ENCODE measurements at regions not wholly inside any gene's neighbourhood (a gene's known extent, or its start where the extent isn't known, plus 50 kb on each side); places are given as distances from the start of the nearest gene placed in this dataset.

DNA sequence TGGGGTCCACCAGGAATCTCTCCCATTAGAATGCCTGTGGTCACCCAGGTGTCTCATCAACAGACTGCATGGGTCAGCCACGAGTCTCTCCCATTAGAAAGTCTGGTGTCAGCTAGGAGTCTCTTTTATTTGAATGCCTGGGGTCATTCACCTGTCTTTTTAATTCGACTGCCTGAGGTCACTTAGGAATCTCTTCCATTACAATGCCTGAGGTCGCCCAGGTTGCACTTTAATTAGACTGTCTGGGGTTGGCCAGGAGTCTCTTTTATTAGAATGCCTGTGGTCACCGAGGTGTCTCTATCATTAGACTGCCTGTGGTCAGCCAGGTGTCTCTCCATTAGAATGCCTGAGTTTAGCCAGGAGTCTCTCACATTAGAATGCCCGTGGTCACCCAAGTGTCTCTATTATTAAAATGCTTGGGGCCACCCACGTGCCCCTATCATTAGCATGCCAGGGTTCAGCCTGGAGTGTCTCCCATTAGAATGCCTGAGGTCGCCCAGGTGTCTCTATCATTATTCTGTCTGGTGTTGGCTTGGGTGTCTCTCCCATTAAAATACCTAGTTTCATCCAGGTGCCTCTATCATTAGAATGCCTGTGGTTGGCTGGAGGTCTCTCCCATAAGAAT lies 1474.3 kb downstream of the UQCRFS1 start:
- no peak for DNase-seq (ENCODE audit: unreplicated experiment)
- Mint-ChIP-seq H3K4me3 (ENCODE audit: unreplicated experiment) (no peak overlapping the region), H3K36me3 (ENCODE audit: insufficient read depth, unreplicated experiment) (peaks cover 27% of the 10 kb centered on the region), H3K27me3 (ENCODE audit: insufficient read depth, unreplicated experiment) (no peaks in the 10 kb centered on the region), H3K4me1 (ENCODE audit: insufficient read depth, unreplicated experiment) (no peaks in the 10 kb centered on the region), H3K9me3 (ENCODE audit: unreplicated experiment) (peaks cover 9% of the 10 kb centered on the region), H3K27ac (ENCODE audit: low read depth, unreplicated experiment) (no peak overlapping the region)
- intact Hi-C loops (cut with micrococcal nuclease), result no loop called here
- ChIA-PET POLR2A (no interaction called here), CTCF (no interaction called here)
- BruUV-seq (replicated peaks), result no TSS peak
- TF ChIP-seq CTCF (IDR thresholded peaks at IDR 0.05; ENCODE audit: unreplicated experiment), result no peak

GRCh38 chr19:27736225-27736624 lies 1476.7 kb downstream of the UQCRFS1 start:
- TF ChIP-seq CTCF (IDR thresholded peaks at IDR 0.05; ENCODE audit: unreplicated experiment), result no peak
- Mint-ChIP-seq H3K9me3 (ENCODE audit: unreplicated experiment) (peaks cover 9% of the 10 kb centered on the region), H3K27ac (ENCODE audit: low read depth, unreplicated experiment) (no peak overlapping the region), H3K36me3 (ENCODE audit: insufficient read depth, unreplicated experiment) (peaks cover 37% of the 10 kb centered on the region), H3K4me1 (ENCODE audit: insufficient read depth, unreplicated experiment) (no peaks in the 10 kb centered on the region), H3K27me3 (ENCODE audit: insufficient read depth, unreplicated experiment) (no peaks in the 10 kb centered on the region), H3K4me3 (ENCODE audit: unreplicated experiment) (no peak overlapping the region)
- no peak for DNase-seq (ENCODE audit: unreplicated experiment)
- CTCF ChIA-PET, result no interaction called here
- BruUV-seq (replicated peaks), result no TSS peak
- POLR2A ChIA-PET, result no interaction called here
- intact Hi-C loops (cut with micrococcal nuclease), result no loop called here

DNA sequence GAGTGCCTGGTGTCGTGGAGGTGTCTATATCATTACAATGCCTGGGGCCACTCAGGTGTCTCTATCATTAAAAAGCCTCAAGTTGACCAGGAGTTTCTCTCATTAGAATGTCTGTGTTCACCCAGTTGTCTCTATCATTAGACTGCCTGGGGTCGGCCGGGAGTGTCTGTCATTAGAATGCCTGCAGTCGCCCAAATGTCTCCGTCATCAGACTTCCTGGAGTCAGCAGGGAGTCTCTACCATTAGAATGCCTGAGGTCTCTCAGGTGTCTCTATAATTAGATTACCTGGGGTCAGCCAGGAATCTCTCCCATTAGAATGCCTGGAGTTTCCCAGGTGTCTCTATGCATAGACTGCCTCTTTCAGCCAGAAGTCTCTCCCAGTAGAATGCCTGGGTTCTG lies 1477.6 kb downstream of the UQCRFS1 start:
- BruUV-seq (replicated peaks), result no TSS peak
- Mint-ChIP-seq H3K4me3 (ENCODE audit: unreplicated experiment) (no peak overlapping the region), H3K4me1 (ENCODE audit: insufficient read depth, unreplicated experiment) (no peaks in the 10 kb centered on the region), H3K27ac (ENCODE audit: low read depth, unreplicated experiment) (no peak overlapping the region), H3K27me3 (ENCODE audit: insufficient read depth, unreplicated experiment) (no peaks in the 10 kb centered on the region), H3K9me3 (ENCODE audit: unreplicated experiment) (peaks cover 9% of the 10 kb centered on the region), H3K36me3 (ENCODE audit: insufficient read depth, unreplicated experiment) (peaks cover 37% of the 10 kb centered on the region)
- CTCF ChIA-PET, result no interaction called here
- POLR2A ChIA-PET, result no interaction called here
- DNase-seq (ENCODE audit: unreplicated experiment), result no peak
- no peak for TF ChIP-seq CTCF (IDR thresholded peaks at IDR 0.05; ENCODE audit: unreplicated experiment)
- intact Hi-C loops (cut with micrococcal nuclease), result no loop called here

- Mint-ChIP-seq H3K36me3 (ENCODE audit: insufficient read depth, unreplicated experiment) (peaks cover 37% of the 10 kb centered on the region), H3K4me3 (ENCODE audit: unreplicated experiment) (no peak overlapping the region), H3K9me3 (ENCODE audit: unreplicated experiment) (peaks cover 6% of the 10 kb centered on the region), H3K27ac (ENCODE audit: low read depth, unreplicated experiment) (no peak overlapping the region), H3K27me3 (ENCODE audit: insufficient read depth, unreplicated experiment) (no peaks in the 10 kb centered on the region), H3K4me1 (ENCODE audit: insufficient read depth, unreplicated experiment) (no peaks in the 10 kb centered on the region)
- intact Hi-C loops (cut with micrococcal nuclease), result no loop called here
- no peak for DNase-seq (ENCODE audit: unreplicated experiment)
- TF ChIP-seq CTCF (IDR thresholded peaks at IDR 0.05; ENCODE audit: unreplicated experiment), result no peak
- BruUV-seq (replicated peaks), result no TSS peak
- CTCF ChIA-PET, result no interaction called here
- POLR2A ChIA-PET, result no interaction called here
Observed at GRCh38 chr19:27734496-27735220, 1478.3 kb downstream of the UQCRFS1 start.
